HAP-1 (cell line): ENCODE measurements at regions not wholly inside any gene's neighbourhood (a gene's known extent, or its start where the extent isn't known, plus 50 kb on each side); places are given as distances from the start of the nearest gene placed in this dataset.

ENCODE experiments used
- DNase-seq, 2 experiments: peaks; one replicate each; pipeline ENCODE4 v3.0.0-alpha.2; 2016 to 2020; ENCODE audit warnings: low spot score in 2 of 2
- H3K27me3 ChIP-seq: fragments of 250-450 bp; sonication (Bioruptor Pico); 2 replicates; pipeline ENCODE4 v1.5.1; 2020; ENCODE audit warnings: low read depth, mild to moderate bottlenecking, moderate library complexity
- H3K36me3 ChIP-seq: fragments of 250-450 bp; sonication (Bioruptor Pico); replicated peaks from 2 replicates; pipeline ENCODE4 v1.5.1; 2020; ENCODE audit warnings: mild to moderate bottlenecking
- H3K4me1 ChIP-seq: fragments of 250-450 bp; sonication (Bioruptor Pico); 2 replicates; pipeline ENCODE4 v1.5.1; 2020; ENCODE audit warnings: mild to moderate bottlenecking
- H3K4me3 ChIP-seq: fragments of 250-450 bp; sonication (Bioruptor Pico); 2 replicates; pipeline ENCODE4 v1.5.1; 2020; ENCODE audit warnings: mild to moderate bottlenecking, moderate library complexity
- H3K9me3 ChIP-seq: fragments of 250-450 bp; sonication (Bioruptor Pico); 2 replicates; pipeline ENCODE4 v1.5.1; 2020; ENCODE audit warnings: mild to moderate bottlenecking, moderate library complexity
- in situ Hi-C: fragments of 300-500 bp; cut with MboI; formaldehyde crosslinking; loops from 3 replicates; pipeline ENCODE4 v1.14.3; 2020; ENCODE audit warnings: low sequenced_read_pairs, inconsistent platforms, mixed read lengths

DNA sequence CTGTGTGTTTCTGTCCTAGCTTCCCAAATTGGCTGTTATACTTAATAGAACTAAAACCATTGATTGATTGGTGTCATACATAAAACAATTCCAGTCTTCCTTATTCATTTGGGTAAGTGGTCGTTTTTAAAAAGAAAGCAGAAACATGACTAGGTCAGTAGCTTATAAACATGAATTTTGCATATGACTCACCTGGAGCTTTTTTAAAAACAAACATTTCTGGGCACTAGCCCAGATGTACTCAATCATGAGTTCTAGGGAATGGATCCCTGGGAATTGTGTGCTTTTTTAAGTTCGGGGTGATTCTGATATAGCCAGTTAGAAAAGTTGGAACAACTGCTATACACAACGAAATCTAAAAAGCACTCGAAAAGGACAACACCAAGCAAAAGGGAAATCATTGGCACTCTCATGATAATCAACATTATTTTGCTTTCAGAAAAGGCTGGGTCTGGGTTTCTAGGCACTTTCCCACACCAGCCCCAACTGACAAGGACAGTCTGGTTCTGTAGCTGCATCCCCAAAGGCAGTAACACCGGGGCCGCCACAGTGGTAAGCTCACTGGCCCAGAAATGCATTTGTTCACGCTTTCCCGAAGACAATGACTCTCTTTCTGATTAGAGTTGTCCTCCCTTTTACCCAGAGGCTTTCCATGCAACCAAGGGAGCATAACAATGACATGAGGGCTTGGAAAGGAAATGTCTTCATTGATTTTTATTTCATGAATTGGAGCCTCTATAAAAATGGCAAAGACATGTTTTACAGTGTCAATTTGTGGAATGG is 664.9 kb upstream of the WWC1 start:
- in situ Hi-C loops, result no loop called here
- Histone ChIP-seq H3K36me3 (no peaks in the 10 kb centered on the region), H3K9me3 (no peaks in the 10 kb centered on the region), H3K4me1 (no peaks in the 10 kb centered on the region), H3K27me3 (no peaks in the 10 kb centered on the region; the same call in 1 of the 2 replicates), H3K4me3 (no peak overlapping the region)
- DNase-seq, result no peak

DNA sequence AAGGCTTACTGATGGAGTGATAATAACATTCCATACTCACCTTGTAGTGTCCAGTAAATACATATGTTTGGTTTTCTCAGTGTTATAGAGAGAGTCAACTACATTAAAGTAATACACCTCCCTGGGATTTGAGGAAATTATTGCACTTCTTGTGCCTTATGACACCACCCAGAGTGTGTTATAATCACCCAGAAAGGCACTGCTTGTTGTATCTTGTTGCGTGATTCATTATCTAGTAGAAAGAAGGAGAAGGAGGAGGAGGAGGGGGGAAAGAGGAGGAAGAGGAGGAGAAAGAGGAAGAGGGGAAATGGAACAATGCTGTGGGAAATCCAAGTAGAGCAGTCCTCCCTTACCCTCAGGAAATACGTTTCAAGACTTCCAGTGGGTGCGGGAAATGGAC is 661.8 kb upstream of the WWC1 start:
- peaks cover 14% of the 10 kb centered on the region for H3K27me3 ChIP-seq
- H3K36me3 ChIP-seq, result no peaks in the 10 kb centered on the region
- H3K9me3 ChIP-seq, result no peaks in the 10 kb centered on the region
- in situ Hi-C loops, result no loop called here
- no peaks in the 10 kb centered on the region for H3K4me1 ChIP-seq
- H3K4me3 ChIP-seq, result no peak overlapping the region
- no peak for DNase-seq

- no peaks in the 10 kb centered on the region for H3K9me3 ChIP-seq
- H3K4me3 ChIP-seq, result no peak overlapping the region
- no peak for DNase-seq
- in situ Hi-C loops, result no loop called here
- H3K4me1 ChIP-seq, result no peaks in the 10 kb centered on the region
- no peaks in the 10 kb centered on the region for H3K36me3 ChIP-seq
- peaks cover 18% of the 10 kb centered on the region for H3K27me3 ChIP-seq
These were observed 660.3 kb upstream of the WWC1 start for GRCh38 chr5:167631191-167631590.

DNA sequence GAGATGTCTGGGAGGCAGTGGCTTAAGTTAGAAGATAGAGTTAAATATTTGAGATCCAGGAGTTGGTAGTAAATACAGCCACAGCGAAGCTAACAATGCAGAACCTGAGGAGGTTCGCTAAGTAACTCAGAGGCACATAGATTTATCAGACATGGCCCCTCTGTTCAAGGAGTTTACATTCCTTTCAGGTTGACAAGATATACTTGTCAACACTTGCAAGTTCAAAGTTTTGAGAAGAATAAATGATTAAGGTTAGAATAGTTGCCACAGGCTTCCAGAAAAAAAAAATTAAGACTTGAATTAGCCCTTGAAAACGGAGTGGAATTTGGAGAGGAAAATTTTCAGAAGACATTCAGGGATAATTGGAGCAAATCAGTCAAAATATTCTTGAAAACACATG is 658.3 kb upstream of the WWC1 start:
- Histone ChIP-seq H3K9me3 (no peaks in the 10 kb centered on the region), H3K36me3 (no peaks in the 10 kb centered on the region), H3K4me3 (no peak overlapping the region), H3K4me1 (no peaks in the 10 kb centered on the region), H3K27me3 (peaks cover 23% of the 10 kb centered on the region)
- DNase-seq, result no peak
- in situ Hi-C loops, result no loop called here

GRCh38 chr5:167633931-167634341 is 657.5 kb upstream of the WWC1 start:
- H3K27me3 ChIP-seq, result peaks cover 26% of the 10 kb centered on the region
- H3K36me3 ChIP-seq, result no peaks in the 10 kb centered on the region
- no peak for DNase-seq
- H3K9me3 ChIP-seq, result no peaks in the 10 kb centered on the region
- in situ Hi-C loops, result no loop called here
- no peak overlapping the region for H3K4me3 ChIP-seq
- no peaks in the 10 kb centered on the region for H3K4me1 ChIP-seq

DNA sequence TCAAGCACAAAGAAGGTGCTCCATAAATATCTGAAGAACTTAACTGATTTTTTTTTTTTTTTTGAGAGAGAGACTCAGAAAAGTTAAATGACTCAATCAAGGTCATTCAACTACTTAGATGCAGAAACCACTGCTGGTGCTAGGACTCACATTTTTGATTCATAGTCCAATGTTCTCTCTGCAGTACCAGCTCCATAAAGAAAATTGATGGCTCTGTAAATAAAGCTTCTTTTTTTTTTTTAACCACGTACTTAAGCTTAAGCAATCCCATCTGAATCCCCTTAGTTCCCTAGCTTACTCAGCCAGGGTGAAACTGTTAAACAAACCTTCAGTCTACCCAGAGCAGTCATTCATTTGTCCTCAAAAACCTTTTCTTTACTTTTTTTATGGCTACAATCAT is 657.0 kb upstream of the WWC1 start:
- Histone ChIP-seq H3K9me3 (no peaks in the 10 kb centered on the region), H3K36me3 (no peaks in the 10 kb centered on the region), H3K4me3 (no peak overlapping the region), H3K27me3 (peaks cover 30% of the 10 kb centered on the region), H3K4me1 (no peaks in the 10 kb centered on the region)
- DNase-seq, result no peak
- in situ Hi-C loops, result no loop called here

DNA sequence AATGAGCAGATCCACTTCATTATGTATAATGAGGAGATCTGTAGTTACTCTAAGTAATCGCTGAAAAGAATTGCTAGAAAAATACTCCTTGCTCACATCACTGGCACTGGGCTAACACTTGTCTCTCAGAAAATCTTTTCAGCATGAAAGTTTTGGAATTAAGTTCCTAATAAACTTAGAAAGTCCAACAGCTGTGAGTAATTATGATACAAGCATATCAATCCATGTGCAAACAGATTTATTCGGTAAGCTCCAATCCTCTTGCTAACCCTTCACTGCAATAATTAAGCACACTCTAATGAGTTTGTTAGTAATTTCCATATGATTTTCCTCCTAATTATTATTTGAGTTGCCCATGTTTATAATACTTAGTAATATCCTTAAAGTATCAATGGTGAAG is 652.6 kb upstream of the WWC1 start:
- no peaks in the 10 kb centered on the region for H3K9me3 ChIP-seq
- in situ Hi-C loops, result no loop called here
- no peaks in the 10 kb centered on the region for H3K36me3 ChIP-seq
- H3K27me3 ChIP-seq, result peaks cover 28% of the 10 kb centered on the region
- no peak for DNase-seq
- H3K4me3 ChIP-seq, result no peak overlapping the region
- H3K4me1 ChIP-seq, result no peaks in the 10 kb centered on the region

DNA sequence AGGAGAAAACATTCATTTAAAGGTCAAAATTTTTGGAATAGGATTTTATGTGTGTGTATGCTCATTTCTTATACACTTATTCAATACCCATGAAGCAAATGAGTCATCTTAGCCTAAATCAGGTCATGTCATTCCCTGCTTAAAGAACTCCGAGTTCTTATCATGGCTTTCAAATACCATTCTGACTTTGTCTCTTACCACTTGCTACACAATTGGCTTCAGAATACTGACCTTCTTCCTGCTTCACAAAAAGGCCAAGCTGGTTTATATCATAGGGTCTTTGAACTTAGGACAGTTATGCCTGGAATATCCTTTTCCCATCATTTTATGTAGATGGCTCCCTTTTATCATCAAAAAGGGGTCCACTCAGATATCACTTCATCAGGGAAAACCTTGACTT is 652.2 kb upstream of the WWC1 start:
- no peaks in the 10 kb centered on the region for H3K4me1 ChIP-seq
- H3K36me3 ChIP-seq, result no peaks in the 10 kb centered on the region
- no peak for DNase-seq
- in situ Hi-C loops, result no loop called here
- H3K27me3 ChIP-seq, result peaks cover 25% of the 10 kb centered on the region
- H3K9me3 ChIP-seq, result no peaks in the 10 kb centered on the region
- H3K4me3 ChIP-seq, result no peak overlapping the region

DNA sequence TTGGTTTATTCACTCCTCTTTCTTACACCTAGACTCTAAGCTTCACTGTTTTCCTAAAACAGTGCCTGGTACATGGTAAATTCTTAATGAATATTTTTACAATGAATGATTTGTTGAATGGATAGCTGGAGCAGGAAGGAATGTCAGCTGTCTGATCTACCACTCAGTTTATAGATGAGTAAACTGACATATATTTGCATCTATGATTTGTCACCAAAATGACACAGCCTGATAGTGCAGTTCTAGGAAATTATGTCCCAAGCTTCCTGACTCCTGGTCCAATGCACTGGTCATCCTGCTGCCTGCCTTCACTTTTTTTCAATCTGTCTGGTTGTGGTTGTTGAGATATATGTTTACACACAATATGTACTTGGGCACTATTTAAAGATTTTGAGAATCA is 651.7 kb upstream of the WWC1 start:
- DNase-seq, result no peak
- H3K36me3 ChIP-seq, result no peaks in the 10 kb centered on the region
- no peaks in the 10 kb centered on the region for H3K9me3 ChIP-seq
- H3K27me3 ChIP-seq, result peaks cover 20% of the 10 kb centered on the region
- H3K4me1 ChIP-seq, result no peaks in the 10 kb centered on the region
- in situ Hi-C loops, result no loop called here
- no peak overlapping the region for H3K4me3 ChIP-seq

- in situ Hi-C loops, result no loop called here
These were observed 649.3 kb upstream of the WWC1 start for GRCh38 chr5:167642181-167642580.

DNA sequence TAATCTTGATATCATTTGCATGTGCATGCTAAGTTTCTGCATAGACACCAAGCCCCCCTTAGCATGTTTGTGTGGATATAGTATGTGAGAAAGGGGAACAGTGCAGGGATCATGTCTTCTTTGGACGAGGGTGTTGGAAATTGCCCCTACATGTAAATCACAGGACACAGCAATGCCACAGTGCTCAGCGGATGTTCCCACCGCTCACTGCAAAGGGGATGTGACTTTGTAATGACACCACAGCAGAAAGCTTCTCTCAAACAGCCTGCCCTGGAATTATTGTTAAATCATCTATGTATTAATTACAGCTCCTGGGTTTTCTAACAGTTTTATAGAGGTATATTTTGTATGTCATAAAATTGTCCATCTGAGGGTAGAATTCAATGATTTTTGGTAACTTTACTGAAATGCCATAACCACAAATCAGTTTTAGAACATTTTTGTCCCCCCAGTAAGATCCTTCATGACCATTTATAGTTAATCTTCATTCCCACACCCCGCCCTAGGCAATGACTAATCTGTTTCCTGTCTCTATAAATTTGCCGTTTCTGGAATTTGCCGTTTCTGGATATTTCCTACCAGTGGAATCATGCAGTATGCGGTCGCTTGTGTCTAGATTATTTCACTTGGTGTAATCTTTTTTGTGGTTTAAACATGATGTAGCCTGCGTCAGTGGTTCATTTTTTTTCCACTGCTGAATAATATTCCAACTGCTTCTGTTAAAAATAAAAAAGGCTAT is 648.5 kb upstream of the WWC1 start:
- Histone ChIP-seq H3K27me3 (peaks cover 13% of the 10 kb centered on the region), H3K4me3 (no peak overlapping the region), H3K36me3 (no peaks in the 10 kb centered on the region), H3K4me1 (no peaks in the 10 kb centered on the region), H3K9me3 (no peaks in the 10 kb centered on the region)
- in situ Hi-C loops, result no loop called here
- no peak for DNase-seq

More at GRCh38 chr5:167642181-167642580, 649.3 kb upstream of the WWC1 start:
- DNase-seq, result no peak
- Histone ChIP-seq H3K4me1 (no peaks in the 10 kb centered on the region), H3K27me3 (peaks cover 13% of the 10 kb centered on the region), H3K36me3 (no peaks in the 10 kb centered on the region), H3K9me3 (no peaks in the 10 kb centered on the region), H3K4me3 (no peak overlapping the region)

GRCh38 chr5:167643631-167644280 is 647.7 kb upstream of the WWC1 start:
- no peaks in the 10 kb centered on the region for H3K4me1 ChIP-seq
- no peak overlapping the region for H3K4me3 ChIP-seq
- H3K36me3 ChIP-seq, result no peaks in the 10 kb centered on the region
- peaks cover 12% of the 10 kb centered on the region for H3K27me3 ChIP-seq
- no peaks in the 10 kb centered on the region for H3K9me3 ChIP-seq
- in situ Hi-C loops, result no loop called here
- DNase-seq, result no peak

- in situ Hi-C loops, result no loop called here
- Histone ChIP-seq H3K4me1 (no peaks in the 10 kb centered on the region), H3K27me3 (peaks cover 10% of the 10 kb centered on the region), H3K4me3 (no peak overlapping the region), H3K36me3 (no peaks in the 10 kb centered on the region), H3K9me3 (no peaks in the 10 kb centered on the region)
- no peak for DNase-seq
These were observed 646.8 kb upstream of the WWC1 start for GRCh38 chr5:167644619-167645018.

DNA sequence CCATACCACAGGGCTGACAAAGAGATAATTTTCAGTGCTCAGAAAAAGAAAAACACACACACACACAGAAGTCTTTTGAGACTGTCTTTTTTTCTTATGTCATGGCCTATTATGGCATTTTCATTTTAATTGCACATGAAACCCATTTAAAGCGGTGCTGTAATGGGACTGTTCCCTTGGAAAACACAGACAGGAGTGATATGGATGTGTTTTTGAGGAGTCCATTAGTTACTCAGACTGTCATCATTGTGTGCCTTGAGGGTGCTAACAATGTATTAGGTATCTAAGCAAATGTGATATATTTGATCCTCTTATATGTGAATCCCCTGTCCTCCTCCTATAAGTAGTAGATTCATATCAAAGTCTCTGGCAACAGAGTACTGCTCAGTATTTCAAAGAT is 642.0 kb upstream of the WWC1 start:
- in situ Hi-C loops, result no loop called here

More for the DNA sequence above, 642.0 kb upstream of the WWC1 start:
- Histone ChIP-seq H3K4me3 (no peak overlapping the region), H3K4me1 (no peaks in the 10 kb centered on the region), H3K27me3 (peaks cover 11% of the 10 kb centered on the region; the same call in 1 of the 2 replicates), H3K9me3 (no peaks in the 10 kb centered on the region), H3K36me3 (no peaks in the 10 kb centered on the region)
- DNase-seq, result no peak
